AG10803 (cell line): ENCODE measurements at regions not wholly inside any gene's neighbourhood (a gene's known extent, or its start where the extent isn't known, plus 50 kb on each side); places are given as distances from the start of the nearest gene placed in this dataset.
A peak's percentile ranks its signal among the peaks of the same experiment; 100 is the strongest.

Experiments
- DNase-seq: peaks from one replicate; pipeline ENCODE4 v3.0.0; 2010; ENCODE audit warnings: low read depth
- H3K4me3 ChIP-seq: 2 replicates; pipeline ENCODE4 v1.5.1; 2011; ENCODE audit warnings: mild to moderate bottlenecking, low read length, control low read depth
- CTCF ChIP-seq: conservative IDR thresholded peaks from 2 replicates; pipeline ENCODE4 v1.5.1; 2011; ENCODE audit warnings: mild to moderate bottlenecking, low read length, control low read depth, inconsistent platforms

DNA sequence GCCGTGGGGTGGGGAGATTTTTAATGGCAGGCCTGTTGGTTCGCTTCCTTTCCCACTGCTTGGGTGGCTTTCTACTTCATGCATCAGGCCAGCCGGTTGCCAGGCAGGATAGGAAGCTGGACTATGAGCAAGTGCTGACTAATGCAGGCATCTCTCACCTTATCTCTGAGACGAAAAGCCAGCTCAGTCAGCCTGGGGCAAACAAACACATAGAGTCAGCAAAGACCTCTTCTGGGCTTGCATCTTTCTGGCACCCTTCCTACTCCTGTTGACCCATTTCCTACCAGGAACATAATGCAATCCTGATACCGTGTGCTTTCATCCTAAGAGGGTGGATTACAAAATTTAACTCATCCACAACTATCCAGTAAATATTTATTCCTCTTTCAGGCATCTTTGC, 416.6 kb upstream of the MEX3C start:
- no peak overlapping the region for H3K4me3 ChIP-seq
- DNase-seq, result no peak
- no peak for TF ChIP-seq CTCF

- no peak overlapping the region for H3K4me3 ChIP-seq
- DNase-seq, result no peak
- TF ChIP-seq CTCF, result no peak
Measured at GRCh38 chr18:51614967-51615571, 417.6 kb upstream of the MEX3C start.

DNA sequence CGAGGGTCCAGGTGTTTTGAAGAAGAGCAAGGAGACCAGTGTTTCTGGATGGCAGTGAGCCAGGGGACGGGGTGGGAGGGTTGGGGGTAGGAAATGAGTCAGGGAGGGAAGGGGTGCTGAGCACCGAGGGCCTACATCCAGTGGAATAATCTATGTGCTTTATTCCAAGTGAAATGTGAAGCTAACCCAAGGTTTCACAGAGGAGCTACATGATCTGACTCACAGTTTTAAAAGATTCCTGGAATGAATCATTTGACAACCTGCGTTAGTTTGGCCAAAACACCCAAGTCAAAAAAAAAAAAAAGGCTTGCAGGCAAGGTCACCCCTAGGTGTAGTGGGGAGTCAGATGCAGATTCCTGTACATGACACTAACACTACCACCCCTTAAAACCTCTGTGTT, 419.7 kb upstream of the MEX3C start:
- no peak for DNase-seq
- no peak overlapping the region for H3K4me3 ChIP-seq
- no peak for TF ChIP-seq CTCF

DNA sequence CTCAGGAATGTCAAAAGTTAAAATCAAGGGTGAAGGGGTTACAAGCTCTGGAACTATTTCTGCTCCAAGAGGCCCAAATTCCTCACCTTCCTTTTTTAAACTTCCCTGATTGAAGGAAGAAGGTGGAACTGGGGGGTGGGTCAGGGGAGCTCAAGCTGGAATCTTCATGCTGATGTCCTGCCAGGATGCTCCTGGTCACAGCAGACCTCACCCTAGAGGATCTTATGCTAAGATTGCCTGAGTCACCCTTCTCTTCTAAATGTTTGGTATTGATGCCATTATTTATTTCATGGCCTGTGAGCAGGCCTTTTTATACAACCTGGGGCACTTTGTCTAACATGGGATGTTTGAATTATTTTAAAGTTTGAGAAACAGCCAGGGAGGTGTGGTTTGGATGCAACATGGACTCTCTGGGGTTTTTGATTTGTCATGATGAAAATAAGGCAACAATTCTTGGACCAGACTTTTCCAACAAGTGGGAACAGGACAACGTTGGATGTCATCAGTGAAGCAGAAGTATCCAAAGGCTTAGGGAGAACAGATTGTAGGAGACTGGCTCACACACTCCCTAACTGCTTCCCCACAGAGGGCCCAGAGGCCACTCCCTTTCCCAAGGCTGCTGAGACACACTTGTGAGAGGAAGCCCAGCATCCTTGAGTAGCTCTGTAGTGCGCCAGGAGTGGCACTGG, 420.2 kb upstream of the MEX3C start:
- H3K4me3 ChIP-seq, result no peak overlapping the region
- DNase-seq, result no peak
- TF ChIP-seq CTCF, result no peak

DNA sequence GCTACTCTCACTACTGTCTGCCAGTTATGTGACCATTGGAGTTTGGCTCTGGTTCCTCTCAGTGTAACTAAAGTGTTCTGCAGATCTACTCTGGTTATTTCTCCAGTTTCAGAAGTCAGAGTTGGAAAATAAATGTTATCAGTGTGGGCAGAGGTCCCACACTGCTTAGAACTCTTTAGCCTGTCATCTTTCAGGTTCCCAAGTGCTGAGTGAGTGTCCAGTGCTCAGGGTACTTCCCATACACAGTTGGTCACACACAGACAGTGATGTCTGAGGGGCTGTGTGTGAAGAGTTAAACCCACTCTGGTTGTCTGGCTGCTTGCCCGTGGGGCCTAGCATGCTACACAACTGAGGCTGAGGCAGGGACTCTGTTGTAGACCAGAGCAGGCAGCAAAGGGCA, 421.8 kb upstream of the MEX3C start:
- no peak for TF ChIP-seq CTCF
- no peak for DNase-seq

GRCh38 chr18:51621113-51621863, 423.8 kb upstream of the MEX3C start:
- H3K4me3 ChIP-seq, result no peak overlapping the region; the same call in 1 of the 2 replicates
- peak; percentile 83 for TF ChIP-seq CTCF
- peak; percentile 44 for DNase-seq

More for the DNA sequence above, 421.8 kb upstream of the MEX3C start:
- H3K4me3 ChIP-seq, result no peak overlapping the region

- no peak for TF ChIP-seq CTCF
- no peak overlapping the region for H3K4me3 ChIP-seq
- no peak for DNase-seq
Measured at GRCh38 chr18:51621864-51622160, 424.3 kb upstream of the MEX3C start.
